DOHH2 (cell line): ENCODE measurements at regions not wholly inside any gene's neighbourhood (a gene's known extent, or its start where the extent isn't known, plus 50 kb on each side); places are given as distances from the start of the nearest gene placed in this dataset.
"Not testable (repeated sequence)": the region's sequence is repeated elsewhere in the genome, so short reads cannot be mapped to it uniquely, and the experiment has no call there.

Source experiments
- EZH2phosphoT487 ChIP-seq: fragments of 200-600 bp; sonication (generic); IDR thresholded peaks from 2 replicates; pipeline ENCODE4 v1.6.1; 2017; ENCODE audit warnings: borderline replicate concordance, mild to moderate bottlenecking, antibody characterized with exemption, low read length, moderate library complexity, mixed read lengths
- TF ChIP-seq, protein P1 (sequence below): fragments of 200-600 bp; sonication (generic); IDR thresholded peaks from one replicate; pipeline ENCODE4 v1.5.1; 2014; ENCODE audit warnings: antibody characterized with exemption, mild to moderate bottlenecking, low read depth, low read length; ENCODE audit not compliant: poor library complexity, severe bottlenecking

DNA sequence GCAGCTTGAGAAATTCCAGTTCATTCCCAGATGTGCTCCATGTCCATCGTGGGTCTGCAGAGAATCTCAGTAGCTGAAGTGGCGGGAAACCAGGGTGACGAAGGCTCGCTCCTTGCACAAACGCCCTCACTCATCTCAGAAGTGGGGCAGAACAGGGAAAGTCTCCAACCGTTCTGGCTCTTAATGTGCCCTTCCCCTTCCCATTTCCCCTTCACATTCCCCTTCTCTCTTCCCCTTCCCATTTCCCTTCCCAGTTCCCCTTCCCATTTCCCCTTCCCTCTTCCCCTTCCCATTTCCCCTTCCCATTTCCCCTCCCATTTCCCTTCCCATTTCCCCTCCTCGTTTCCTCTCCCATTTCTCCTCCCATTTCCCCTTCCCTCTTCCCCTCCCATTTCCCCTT, 108.5 kb downstream of the OLFM1 start:
- TF ChIP-seq, protein P1, sequence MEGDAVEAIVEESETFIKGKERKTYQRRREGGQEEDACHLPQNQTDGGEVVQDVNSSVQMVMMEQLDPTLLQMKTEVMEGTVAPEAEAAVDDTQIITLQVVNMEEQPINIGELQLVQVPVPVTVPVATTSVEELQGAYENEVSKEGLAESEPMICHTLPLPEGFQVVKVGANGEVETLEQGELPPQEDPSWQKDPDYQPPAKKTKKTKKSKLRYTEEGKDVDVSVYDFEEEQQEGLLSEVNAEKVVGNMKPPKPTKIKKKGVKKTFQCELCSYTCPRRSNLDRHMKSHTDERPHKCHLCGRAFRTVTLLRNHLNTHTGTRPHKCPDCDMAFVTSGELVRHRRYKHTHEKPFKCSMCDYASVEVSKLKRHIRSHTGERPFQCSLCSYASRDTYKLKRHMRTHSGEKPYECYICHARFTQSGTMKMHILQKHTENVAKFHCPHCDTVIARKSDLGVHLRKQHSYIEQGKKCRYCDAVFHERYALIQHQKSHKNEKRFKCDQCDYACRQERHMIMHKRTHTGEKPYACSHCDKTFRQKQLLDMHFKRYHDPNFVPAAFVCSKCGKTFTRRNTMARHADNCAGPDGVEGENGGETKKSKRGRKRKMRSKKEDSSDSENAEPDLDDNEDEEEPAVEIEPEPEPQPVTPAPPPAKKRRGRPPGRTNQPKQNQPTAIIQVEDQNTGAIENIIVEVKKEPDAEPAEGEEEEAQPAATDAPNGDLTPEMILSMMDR = not testable (repeated sequence)
- not testable (repeated sequence) for TF ChIP-seq EZH2phosphoT487
